Activated naive CD4-positive, alpha-beta T cell (primary cell): ENCODE measurements at regions not wholly inside any gene's neighbourhood (a gene's known extent, or its start where the extent isn't known, plus 50 kb on each side); places are given as distances from the start of the nearest gene placed in this dataset.
"Not testable (repeated sequence)": the region's sequence is repeated elsewhere in the genome, so short reads cannot be mapped to it uniquely, and the experiment has no call there.

Source experiments
- DNase-seq, 4 experiments: peaks; one replicate each; lab custom pipeline; 2025; lab: John Stamatoyannopoulos, UW

DNA sequence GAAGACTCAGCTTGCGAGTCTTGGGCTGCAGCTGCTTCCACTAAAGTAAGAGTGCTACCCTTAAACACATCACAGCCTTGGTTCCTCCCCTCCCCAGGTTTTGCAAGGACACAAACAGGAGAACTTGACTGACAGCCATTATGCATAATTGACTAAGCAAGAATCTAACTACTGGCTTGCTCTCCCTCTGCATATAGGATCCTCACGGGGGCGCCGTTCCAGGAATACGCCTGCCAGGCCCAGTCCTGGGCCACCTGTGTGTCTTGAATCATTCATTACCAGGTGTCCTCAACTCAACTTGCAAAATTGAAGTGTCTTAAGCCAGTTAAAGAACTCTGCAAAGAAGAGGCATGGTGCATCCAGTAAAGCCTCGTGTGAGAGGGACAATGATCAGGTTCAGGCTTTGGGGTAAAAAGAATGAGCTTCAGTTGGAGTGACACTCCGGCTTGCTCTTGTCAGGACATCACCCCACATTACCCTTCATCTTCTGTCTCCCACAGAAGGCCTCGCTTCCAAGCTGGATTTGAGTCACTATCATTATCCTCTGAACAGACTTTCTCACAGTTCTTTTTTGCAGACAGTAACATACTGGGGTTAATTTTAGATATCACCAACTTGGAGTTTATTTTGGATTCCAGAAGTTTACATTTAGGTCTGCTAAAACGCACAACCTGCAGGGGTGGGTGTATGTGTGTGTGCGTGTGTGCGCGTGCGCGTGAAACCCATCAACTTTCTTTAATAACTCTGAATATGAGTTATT, 273.5 kb upstream of the HS3ST1 start:
- DNase-seq = no peak

DNA sequence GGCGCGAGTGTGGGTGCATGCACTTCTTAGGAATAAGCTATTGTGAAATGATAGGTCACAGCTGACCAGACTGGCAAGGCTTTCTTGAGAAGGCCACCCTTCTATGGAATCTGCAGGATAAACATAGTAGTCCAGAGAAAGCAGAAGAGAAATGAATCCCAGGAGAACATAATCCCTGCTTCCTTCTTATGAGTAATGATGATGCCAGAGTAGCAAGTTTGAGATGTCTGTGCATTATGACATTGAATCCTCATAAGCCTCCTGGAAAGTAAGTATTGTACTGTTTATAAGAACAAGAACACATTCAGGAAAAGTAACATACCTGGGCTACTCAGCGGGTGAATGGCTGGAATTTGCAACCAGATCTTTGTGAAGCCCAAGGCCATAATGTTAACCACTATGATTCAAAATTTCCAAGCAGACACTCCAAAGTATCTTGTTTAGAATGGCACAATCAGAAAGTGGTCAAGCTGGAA, 272.1 kb upstream of the HS3ST1 start:
- DNase-seq = no peak

DNA sequence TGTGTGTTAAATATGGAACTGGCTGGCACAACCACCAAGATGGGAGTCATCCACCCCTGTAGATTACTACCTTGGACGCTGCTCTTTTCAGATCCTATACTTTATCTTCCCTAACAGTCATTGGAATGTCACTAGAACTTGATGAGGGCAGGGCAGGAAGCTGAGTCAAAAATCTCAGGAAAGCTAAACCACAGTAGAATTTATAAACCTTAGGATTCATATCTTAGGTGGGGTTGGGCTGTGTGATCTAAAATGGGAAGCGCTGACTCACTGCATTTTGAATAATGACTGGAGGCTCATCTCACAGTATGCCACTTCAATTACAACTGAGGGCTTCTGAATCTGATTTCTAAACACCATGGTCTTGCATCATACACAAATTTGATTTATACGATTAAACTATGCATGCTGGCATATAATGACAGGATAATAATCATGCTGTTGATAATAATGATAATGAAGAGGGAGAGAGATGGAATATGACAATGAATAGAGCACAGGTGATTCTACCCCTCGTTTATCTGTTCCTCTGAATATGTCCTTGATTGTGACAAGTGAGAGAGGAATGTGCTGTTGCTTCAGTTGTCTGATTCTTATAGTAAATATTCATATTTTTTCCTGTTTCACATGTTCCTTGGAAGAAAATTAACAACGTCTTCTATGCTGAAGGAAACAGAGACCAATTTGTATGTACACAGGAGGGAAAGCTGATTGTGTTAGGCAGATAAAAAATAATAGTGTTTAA, 270.3 kb upstream of the HS3ST1 start:
- no peak for DNase-seq

- DNase-seq = no peak
These were observed 269.3 kb upstream of the HS3ST1 start for GRCh38 chr4:11698033-11698432.

DNA sequence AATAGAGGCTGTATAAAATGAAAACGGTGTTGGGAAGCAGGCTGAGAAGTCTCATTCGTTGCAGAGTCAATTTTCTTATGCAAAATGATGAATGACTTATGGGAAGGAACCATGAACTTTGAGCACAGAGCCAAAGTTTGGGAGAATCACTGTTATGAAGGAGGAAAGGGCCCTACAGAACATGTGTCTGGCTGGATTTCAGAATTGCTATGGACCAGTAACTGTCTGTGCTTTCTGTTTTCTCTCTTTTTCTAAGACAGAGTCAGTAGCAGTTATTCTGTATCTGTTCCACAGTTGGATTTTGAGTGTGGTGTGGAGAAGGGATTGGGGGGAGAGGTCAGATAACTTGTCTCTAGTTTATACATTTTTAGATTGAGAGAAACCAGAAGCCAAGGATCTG, 265.0 kb upstream of the HS3ST1 start:
- no peak for DNase-seq

DNA sequence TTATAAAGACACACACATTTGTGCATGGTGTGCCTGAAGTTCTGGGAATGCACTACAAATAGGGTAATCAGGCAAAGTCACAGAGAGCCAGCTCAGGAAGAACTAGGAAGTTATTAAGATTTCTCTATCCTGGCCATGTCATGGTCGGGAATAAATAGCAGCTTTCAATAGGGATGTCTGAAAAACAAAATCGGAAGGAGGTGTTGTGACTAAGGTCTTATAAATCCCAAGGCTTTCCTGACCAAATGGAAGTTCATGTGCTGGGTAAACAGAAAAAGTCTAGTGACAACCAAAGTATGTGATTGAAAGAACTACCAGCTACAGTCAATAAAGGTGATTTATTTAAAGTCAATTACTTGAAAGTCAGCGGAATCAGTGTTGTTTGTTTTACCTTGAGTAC, 262.5 kb upstream of the HS3ST1 start:
- DNase-seq = no peak

DNA sequence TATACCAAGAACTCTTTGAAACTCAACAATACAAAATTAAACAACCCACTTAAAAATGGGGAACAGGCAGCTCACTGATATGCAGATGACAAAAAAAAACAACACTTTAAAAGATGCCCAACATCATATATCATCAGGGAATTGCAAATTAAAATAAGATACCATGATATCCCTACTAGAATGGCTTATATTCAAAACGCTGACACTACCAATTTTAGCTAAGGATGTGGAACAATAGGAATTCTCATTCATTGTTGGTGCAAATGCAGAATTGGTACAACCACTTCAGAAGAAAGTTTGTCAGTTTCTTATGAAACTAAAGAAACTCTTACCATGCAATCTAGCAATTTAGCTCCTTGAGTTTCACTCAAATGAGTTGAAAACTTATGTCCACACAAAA, 259.0 kb upstream of the HS3ST1 start:
- DNase-seq = no peak

DNA sequence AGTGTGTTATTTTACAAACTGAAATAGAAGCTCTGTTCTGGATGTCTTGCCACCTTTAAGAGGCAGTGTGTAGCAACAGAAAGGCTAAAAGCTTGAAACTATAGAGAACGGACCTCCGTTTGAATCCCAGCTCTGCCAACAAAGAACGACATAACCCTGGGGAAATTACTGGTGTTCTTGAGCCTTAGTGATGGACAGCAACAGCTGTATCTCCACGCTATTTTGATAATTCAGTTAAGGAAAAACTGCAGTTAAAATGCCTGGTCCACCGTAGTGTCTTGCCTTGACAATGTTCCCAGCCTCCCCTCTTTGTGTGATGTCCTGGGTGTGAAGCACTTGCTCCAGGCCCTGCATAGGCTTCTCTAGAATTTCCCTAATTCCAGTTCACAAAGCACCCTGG, 256.8 kb upstream of the HS3ST1 start:
- DNase-seq = no peak

DNA sequence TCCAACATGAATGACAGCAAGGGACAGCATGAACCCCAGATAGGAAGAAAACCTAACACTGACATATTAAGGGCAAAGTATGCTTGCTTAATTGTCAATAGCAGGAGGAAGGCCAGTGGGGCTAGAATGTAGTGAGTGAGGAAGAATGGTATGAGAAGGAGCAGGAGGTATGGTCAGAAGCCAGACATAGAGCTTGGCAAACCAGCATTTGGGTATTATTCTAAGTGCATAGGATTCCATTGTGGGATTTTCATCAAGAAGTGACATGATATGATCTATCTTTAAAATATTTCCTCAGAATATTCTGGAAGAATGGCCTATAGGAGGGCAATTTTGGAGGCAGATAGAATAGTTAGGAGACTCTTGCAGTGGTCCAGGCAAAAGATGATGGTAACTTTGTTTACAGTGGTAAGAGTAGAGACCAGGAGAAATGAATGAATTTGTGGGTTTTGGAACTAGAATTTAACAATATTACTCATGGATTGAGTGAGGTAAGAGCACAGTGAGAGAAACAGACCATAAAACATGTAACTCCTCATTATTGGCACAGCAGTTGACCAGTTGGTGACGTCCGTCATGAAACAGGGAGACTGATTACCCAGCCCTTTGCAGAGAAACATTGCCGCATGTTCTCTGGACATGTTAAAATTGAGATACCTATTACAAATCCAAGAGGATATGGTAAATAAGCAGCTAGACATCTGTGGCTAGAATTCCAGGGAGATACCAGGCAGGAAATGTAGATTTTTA, 246.5 kb upstream of the HS3ST1 start:
- DNase-seq = no peak

DNA sequence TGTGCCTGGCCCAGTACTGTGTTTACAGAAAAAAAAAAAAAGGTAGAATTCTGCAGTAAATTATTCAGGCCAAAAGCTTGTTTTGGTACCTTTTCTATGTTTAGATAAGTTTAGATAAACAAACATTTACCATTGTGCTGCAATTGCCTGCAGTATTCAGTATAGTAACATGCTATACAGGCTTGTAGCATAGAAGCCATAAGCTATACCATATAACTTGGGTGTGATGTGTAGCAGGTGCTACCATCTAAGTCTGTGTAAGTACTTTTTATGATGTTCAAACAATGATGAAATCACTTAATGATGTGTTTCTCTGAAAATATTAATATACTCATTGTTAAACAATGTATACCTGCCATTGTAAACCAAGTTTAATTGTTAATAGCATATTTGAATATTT, 241.6 kb upstream of the HS3ST1 start:
- DNase-seq = no peak

DNA sequence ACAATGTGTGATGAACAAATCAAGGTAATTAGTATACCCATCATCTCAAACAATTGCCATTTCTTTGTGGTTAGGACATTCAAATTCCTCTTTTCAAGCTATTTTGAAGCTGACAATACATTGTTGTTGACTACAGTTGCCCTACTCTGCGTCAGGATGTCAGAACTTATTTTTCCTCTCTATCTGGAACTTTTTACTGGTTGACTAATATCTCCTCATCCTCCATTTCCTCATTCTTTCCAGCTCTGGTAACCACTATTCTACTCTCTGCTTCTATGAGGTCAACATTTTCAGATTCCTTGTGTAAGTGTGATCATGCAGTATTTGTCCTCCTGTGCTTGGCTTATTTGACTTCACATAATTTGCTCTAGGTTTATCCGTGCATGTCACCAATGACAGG, 240.5 kb upstream of the HS3ST1 start:
- DNase-seq = no peak

- DNase-seq = no peak
These were observed 234.4 kb upstream of the HS3ST1 start for GRCh38 chr4:11663114-11663513.

- no peak for DNase-seq
These were observed 222.3 kb upstream of the HS3ST1 start for GRCh38 chr4:11650801-11651596.

GRCh38 chr4:11647433-11647832, 218.7 kb upstream of the HS3ST1 start:
- DNase-seq = no peak

DNA sequence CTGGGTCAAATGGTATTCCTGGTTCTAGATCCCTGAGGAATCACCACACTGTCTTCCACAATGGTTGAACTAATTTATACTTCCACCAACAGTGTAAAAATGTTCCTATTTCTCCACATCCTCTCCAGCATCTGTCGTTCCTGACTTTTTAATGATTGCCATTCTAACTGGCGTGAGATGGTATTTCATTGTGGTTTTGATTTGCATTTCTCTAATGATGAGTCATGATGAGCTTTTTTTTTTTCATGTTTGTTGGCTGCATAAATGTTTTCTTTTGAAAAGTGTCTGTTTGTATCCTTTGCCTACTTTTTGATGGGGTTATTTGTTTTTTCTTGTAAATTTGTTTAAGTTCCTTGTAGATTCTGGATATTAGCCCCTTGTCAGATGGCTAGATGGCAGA, 214.4 kb upstream of the HS3ST1 start:
- DNase-seq = not testable (repeated sequence)

DNA sequence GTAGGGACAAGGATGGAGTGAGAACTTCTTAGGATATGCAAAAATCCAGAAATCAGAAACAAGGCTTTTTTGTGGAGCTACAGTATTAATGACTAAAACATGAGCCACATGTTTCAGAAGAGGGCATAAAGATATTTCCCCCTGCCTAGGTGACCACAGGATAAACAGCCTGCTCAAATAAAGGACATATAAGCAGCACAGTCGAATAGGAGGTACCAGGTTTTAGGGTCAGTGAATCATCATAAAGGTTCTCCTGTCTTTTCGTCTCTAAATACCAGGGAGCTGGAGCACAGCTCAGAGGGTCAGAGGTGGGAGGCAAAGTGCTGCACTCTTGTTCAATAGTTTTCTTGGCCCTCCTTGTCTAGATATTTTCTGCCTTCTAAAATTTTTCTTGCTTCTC, 211.9 kb upstream of the HS3ST1 start:
- no peak for DNase-seq

DNA sequence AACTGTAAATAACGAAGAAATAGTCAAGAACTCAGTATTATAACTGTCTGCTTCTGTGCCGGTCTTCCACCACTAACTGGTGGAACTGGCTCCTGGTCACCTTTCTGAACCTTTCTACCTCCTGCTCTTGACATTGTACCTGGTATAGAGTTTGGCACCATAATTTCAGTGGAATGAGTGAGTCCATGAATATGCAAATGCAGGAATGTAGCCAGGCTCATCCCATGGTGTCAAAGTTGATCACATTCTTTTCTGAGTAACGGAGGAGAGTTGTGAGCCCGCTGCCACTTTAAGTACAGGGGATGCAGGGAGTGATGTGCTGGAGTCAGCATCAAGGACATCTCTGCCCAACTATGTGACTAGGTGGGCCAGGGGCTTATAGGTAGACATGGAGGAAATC, 207.9 kb upstream of the HS3ST1 start:
- DNase-seq = no peak

GRCh38 chr4:11636031-11636430, 207.3 kb upstream of the HS3ST1 start:
- no peak for DNase-seq

GRCh38 chr4:11635342-11635741, 206.6 kb upstream of the HS3ST1 start:
- DNase-seq = no peak

DNA sequence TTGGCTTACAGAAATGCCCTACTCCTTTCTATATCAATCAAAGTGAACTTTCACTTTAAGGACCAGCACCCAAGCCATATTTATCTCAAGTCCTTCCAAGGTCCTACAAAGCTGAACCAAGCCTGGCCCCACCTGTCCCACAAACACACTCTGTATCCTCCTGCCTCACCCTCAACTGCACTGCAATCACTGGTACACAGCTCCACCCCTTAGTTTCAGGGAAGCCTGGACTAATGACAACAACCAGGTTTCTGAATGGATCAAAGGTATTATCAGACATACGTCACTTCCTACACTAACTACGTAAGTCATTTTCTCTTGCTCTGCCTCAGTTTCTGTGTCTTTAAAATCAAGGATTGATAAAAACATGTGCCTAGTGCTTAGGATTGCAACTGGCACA, 205.6 kb upstream of the HS3ST1 start:
- DNase-seq = no peak

- DNase-seq = no peak
These were observed 204.7 kb upstream of the HS3ST1 start for GRCh38 chr4:11633430-11633829.

DNA sequence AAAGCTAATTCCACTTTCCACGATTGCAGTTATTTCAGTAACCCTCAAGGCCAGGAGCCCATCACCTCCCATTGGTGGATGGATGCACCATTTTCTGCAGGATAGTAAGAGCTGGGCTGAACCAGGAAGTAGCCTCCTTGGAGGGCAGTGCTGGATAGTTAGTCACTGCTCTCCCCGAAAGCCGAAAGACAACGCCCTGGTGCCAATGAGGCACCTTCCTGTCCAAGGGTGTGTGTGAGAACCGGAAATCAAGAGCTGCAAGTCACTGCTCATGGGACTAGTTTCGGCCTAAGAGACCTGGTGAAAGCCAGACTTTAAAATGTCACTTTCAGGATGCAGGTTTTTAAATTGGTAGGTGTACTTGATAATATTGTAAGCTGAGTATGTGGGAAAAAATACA, 203.8 kb upstream of the HS3ST1 start:
- DNase-seq = no peak
